HUES48 (cell line): ENCODE measurements at regions not wholly inside any gene's neighbourhood (a gene's known extent, or its start where the extent isn't known, plus 50 kb on each side); places are given as distances from the start of the nearest gene placed in this dataset.
"Not testable (repeated sequence)": the region's sequence is repeated elsewhere in the genome, so short reads cannot be mapped to it uniquely, and the experiment has no call there.

Experiments used
- H3K27ac ChIP-seq: one replicate; pipeline ENCODE4 v1.7.0; 2013; ENCODE audit warnings: low read depth, low read length, inconsistent platforms
- H3K27me3 ChIP-seq: 2 replicates; pipeline ENCODE4 v1.6.1; 2013; ENCODE audit warnings: mild to moderate bottlenecking, low read length; ENCODE audit not compliant: control insufficient read depth, insufficient read depth
- H3K36me3 ChIP-seq: 2 replicates; pipeline ENCODE4 v1.6.1; 2013; ENCODE audit warnings: low read length; ENCODE audit not compliant: control insufficient read depth, insufficient read depth
- H3K4me1 ChIP-seq: 2 replicates; pipeline ENCODE4 v1.6.1; 2013; ENCODE audit warnings: mild to moderate bottlenecking, low read length; ENCODE audit not compliant: control insufficient read depth, insufficient read depth
- H3K4me3 ChIP-seq: 2 replicates; pipeline ENCODE4 v1.5.1; 2013; ENCODE audit warnings: mild to moderate bottlenecking, low read depth, low read length
- H3K9ac ChIP-seq: 2 replicates; pipeline ENCODE4 v1.6.1; 2013; ENCODE audit warnings: mild to moderate bottlenecking, low read depth, low read length, moderate library complexity
- H3K9me3 ChIP-seq: 2 replicates; pipeline ENCODE4 v1.6.1; 2013; ENCODE audit warnings: low read length; ENCODE audit not compliant: control insufficient read depth, insufficient read depth

DNA sequence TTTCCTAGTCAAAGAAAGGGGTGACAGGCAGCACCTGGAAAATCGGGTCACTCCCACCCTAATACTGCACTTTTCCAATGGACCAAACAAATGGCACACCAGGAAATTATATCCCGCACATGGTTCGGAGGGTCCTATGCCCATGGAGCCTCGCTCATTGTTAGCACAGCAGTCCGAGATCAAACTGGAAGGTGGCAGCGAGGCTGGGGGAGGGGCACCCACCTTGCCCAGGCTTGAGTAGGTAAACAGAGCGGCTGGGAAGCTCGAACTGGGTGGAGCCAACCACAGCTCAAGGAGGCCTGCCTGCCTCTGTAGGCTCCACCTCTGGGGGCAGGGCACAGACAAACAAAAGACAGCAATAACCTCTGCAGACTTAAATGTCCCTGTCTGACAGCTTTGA, 539.2 kb upstream of the ST8SIA4 start:
- H3K27me3 ChIP-seq, result not testable (repeated sequence)

DNA sequence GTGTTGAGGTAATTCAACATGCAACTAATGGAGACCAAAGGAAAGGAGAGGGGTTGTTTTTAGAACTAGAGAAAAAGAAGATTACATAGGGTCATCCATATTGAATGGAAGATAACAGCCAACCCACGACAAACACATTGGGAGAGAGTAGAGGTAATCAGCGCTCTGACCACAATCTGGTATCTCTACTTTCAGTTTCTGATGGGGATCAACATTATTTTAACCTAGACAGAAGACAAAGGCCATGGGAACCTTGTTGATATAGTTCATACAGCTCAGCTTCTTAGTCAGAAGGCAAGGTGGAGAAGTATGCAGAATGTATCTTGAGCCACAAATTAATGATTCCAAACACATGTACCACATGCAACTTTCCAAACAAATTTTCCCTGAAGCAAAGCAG, 537.1 kb upstream of the ST8SIA4 start:
- no peak overlapping the region for H3K27ac ChIP-seq
- H3K9me3 ChIP-seq, result no peaks in the 10 kb centered on the region
- no peaks in the 10 kb centered on the region for H3K4me1 ChIP-seq
- no peak overlapping the region for H3K4me3 ChIP-seq
- H3K27me3 ChIP-seq, result no peaks in the 10 kb centered on the region
- no peaks in the 10 kb centered on the region for H3K36me3 ChIP-seq
- no peak overlapping the region for H3K9ac ChIP-seq

More for the DNA sequence above, 539.2 kb upstream of the ST8SIA4 start:
- not testable (repeated sequence) for H3K36me3 ChIP-seq, H3K9me3 ChIP-seq, H3K9ac ChIP-seq, H3K4me1 ChIP-seq, H3K27ac ChIP-seq, H3K4me3 ChIP-seq

GRCh38 chr5:101437351-101437750, 534.3 kb upstream of the ST8SIA4 start:
- Histone ChIP-seq H3K27ac (no peak overlapping the region), H3K36me3 (no peaks in the 10 kb centered on the region), H3K9me3 (no peaks in the 10 kb centered on the region), H3K9ac (no peak overlapping the region), H3K4me1 (no peaks in the 10 kb centered on the region), H3K27me3 (no peaks in the 10 kb centered on the region), H3K4me3 (no peak overlapping the region)

DNA sequence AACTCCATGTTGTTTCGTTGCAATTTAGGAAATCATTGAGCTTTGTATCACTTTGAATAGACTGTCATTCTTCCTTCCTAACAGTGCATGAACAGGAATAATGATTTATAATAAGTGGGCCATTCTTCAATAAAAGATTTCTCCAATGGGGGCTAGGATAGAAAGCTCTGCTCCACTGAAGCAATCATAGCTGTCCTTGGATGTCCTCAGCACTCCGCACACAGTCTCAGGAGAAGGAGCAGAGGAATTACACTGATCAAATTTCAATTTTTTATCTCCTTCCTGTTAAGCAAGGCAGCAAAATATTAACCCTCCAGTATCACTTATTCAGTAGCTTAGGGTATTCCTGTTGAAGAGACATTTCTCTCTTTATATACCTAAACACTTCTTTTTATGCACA, 532.7 kb upstream of the ST8SIA4 start:
- no peak overlapping the region for H3K9ac ChIP-seq
- H3K27me3 ChIP-seq, result no peaks in the 10 kb centered on the region
- H3K9me3 ChIP-seq, result no peaks in the 10 kb centered on the region
- H3K4me1 ChIP-seq, result no peaks in the 10 kb centered on the region
- no peaks in the 10 kb centered on the region for H3K36me3 ChIP-seq
- H3K27ac ChIP-seq, result no peak overlapping the region
- no peak overlapping the region for H3K4me3 ChIP-seq

- no peak overlapping the region for H3K27ac ChIP-seq
- H3K36me3 ChIP-seq, result no peaks in the 10 kb centered on the region
- H3K9me3 ChIP-seq, result no peaks in the 10 kb centered on the region
- no peaks in the 10 kb centered on the region for H3K27me3 ChIP-seq
- no peak overlapping the region for H3K9ac ChIP-seq
- no peak overlapping the region for H3K4me3 ChIP-seq
- H3K4me1 ChIP-seq, result no peaks in the 10 kb centered on the region
Observed at GRCh38 chr5:101431201-101431600, 528.1 kb upstream of the ST8SIA4 start.

DNA sequence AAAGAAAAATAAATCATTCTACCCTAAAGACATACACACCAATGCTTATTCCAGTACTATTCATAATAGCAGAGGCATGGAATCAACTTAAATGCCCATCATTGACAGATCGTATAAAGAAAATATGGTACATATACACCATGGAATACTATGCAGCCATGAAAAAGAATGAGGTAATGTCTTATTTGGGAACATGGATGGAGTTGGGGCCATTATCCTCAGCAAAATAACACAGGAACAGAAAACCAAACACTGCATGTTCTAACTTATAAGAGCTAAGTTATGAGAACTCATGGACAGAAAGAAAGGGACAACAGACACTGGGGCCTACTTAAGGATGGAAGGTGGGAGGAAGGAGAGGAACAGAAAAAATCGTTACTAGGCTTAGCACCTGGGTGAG, 527.5 kb upstream of the ST8SIA4 start:
- H3K36me3 ChIP-seq, result no peaks in the 10 kb centered on the region
- no peak overlapping the region for H3K27ac ChIP-seq
- no peak overlapping the region for H3K4me3 ChIP-seq
- no peaks in the 10 kb centered on the region for H3K9me3 ChIP-seq
- no peaks in the 10 kb centered on the region for H3K27me3 ChIP-seq
- H3K9ac ChIP-seq, result no peak overlapping the region
- H3K4me1 ChIP-seq, result no peaks in the 10 kb centered on the region

DNA sequence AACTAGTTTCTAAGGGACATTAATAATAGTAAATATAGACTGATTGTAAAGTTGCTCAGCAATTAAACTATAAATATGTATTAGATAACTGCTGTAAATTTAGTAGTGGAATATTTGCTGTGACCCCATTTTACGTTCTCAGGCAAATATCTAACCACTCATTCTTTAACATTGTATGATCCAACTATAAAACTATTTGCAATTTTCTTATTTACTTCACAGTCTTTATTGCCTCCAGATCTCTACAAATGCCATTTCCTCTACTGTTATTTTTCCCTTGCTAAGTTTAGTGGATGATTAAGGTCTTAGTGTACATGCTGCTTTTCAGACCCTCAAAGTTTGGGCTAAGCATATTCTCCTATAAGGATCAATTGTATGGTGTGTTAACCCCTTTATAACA, 526.2 kb upstream of the ST8SIA4 start:
- no peak overlapping the region for H3K27ac ChIP-seq
- no peak overlapping the region for H3K9ac ChIP-seq
- no peak overlapping the region for H3K4me3 ChIP-seq
- H3K27me3 ChIP-seq, result no peaks in the 10 kb centered on the region
- no peaks in the 10 kb centered on the region for H3K9me3 ChIP-seq
- H3K36me3 ChIP-seq, result no peaks in the 10 kb centered on the region
- no peaks in the 10 kb centered on the region for H3K4me1 ChIP-seq

GRCh38 chr5:101425339-101425859, 522.3 kb upstream of the ST8SIA4 start:
- Histone ChIP-seq H3K4me3 (no peak overlapping the region), H3K27me3 (no peaks in the 10 kb centered on the region), H3K9ac (no peak overlapping the region), H3K9me3 (no peaks in the 10 kb centered on the region), H3K36me3 (no peaks in the 10 kb centered on the region), H3K4me1 (no peaks in the 10 kb centered on the region), H3K27ac (no peak overlapping the region)

GRCh38 chr5:101424530-101425175, 521.6 kb upstream of the ST8SIA4 start:
- Histone ChIP-seq H3K9me3 (no peaks in the 10 kb centered on the region), H3K9ac (no peak overlapping the region), H3K4me3 (no peak overlapping the region), H3K4me1 (no peaks in the 10 kb centered on the region), H3K36me3 (no peaks in the 10 kb centered on the region), H3K27me3 (no peaks in the 10 kb centered on the region), H3K27ac (no peak overlapping the region)

- Histone ChIP-seq H3K4me3 (no peak overlapping the region), H3K27ac (no peak overlapping the region), H3K9me3 (no peaks in the 10 kb centered on the region), H3K4me1 (no peaks in the 10 kb centered on the region), H3K9ac (no peak overlapping the region), H3K36me3 (no peaks in the 10 kb centered on the region), H3K27me3 (no peaks in the 10 kb centered on the region)
Observed at GRCh38 chr5:101418713-101419118, 515.6 kb upstream of the ST8SIA4 start.

DNA sequence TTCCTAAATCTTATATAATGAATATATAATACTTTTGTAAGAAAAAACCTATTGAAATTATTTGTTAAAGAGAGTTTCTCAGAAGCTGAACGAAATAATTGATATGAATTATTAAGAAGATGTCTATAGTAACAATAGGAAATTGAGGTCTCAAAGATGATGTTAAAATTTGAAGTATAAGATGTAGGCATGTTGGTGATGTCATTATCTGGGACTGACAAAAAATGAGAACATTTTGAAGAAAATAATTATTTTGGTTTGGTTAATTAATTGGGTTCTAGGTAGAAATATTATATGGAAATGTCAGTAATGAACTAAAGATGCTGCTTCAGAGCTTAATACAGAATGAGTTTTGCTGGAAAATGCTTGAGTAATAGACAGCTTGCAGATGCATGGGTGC, 501.4 kb upstream of the ST8SIA4 start:
- Histone ChIP-seq H3K9me3 (no peaks in the 10 kb centered on the region), H3K9ac (no peak overlapping the region), H3K4me1 (peaks cover 5% of the 10 kb centered on the region; the same call in 1 of the 2 replicates), H3K4me3 (no peak overlapping the region), H3K27me3 (no peaks in the 10 kb centered on the region), H3K27ac (no peak overlapping the region), H3K36me3 (no peaks in the 10 kb centered on the region)
